Ascending aorta (tissue), 2 donors: ENCODE measurements at regions not wholly inside any gene's neighbourhood (a gene's known extent, or its start where the extent isn't known, plus 50 kb on each side); places are given as distances from the start of the nearest gene placed in this dataset.

Experiments used
- DNase-seq, 2 donors: peaks; one replicate each; pipeline ENCODE4 v3.0.0-alpha.2; 2019; ENCODE audit warnings: low spot score in 2 of 2
- H3K27ac ChIP-seq, 2 donors: fragments of 200-600 bp; sonication (generic); one replicate each; pipeline ENCODE4 v1.5.1; 2016 to 2017; ENCODE audit warnings: mild to moderate bottlenecking in 1 of 2
- H3K27me3 ChIP-seq: fragments of 200-600 bp; sonication (generic); one replicate; pipeline ENCODE4 v1.5.1; 2017
- H3K36me3 ChIP-seq, 2 donors: fragments of 200-600 bp; sonication (generic); one replicate each; pipeline ENCODE4 v1.5.1; 2016
- H3K4me1 ChIP-seq, 2 donors: fragments of 200-600 bp; sonication (generic); one replicate each; pipeline ENCODE4 v1.5.1; 2016 to 2017; ENCODE audit warnings: mild to moderate bottlenecking in 1 of 2
- H3K4me3 ChIP-seq, 2 donors: fragments of 200-600 bp; sonication (generic); one replicate each; pipeline ENCODE4 v1.5.1; 2016 to 2017; ENCODE audit warnings: mild to moderate bottlenecking in 1 of 2
- H3K9me3 ChIP-seq, 2 donors: fragments of 200-600 bp; sonication (generic); one replicate each; pipeline ENCODE4 v1.5.1; 2016
- intact Hi-C: fragments of 100-400 bp; cut with DNase I; formaldehyde crosslinking; loops from one replicate; pipeline ENCODE4 v1.15.1; 2023
- TF ChIP-seq, protein P1 (sequence below), 3 experiments: fragments of 200-600 bp in 2 of 3; fragments of 450-650 bp in 1 of 3; sonication (generic) in 2 of 3; IDR thresholded peaks; one replicate each; pipeline ENCODE4 v1.5.1; 2016 to 2019; ENCODE audit warnings: antibody characterized with exemption in 3 of 3, mild to moderate bottlenecking in 1 of 3, moderate library complexity in 1 of 3

DNA sequence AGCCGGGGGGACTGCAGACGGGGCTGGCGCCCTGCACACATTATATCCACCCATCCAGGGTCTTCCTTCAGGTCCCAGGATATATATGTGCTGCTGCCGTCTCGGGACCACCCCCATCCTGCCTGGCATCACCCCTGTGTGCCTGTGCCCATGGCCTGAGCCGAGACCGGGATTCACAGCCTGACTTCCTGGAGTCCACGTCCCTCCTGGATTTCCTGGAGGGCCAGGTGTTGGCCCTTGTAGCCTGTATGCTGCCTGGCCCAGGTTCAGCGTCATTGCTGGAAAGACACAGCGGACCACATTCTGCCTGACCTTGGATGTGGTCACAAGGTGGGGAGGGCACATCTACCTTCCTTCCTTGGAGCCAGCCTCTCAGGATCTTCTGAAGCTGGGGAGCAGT is 551.1 kb downstream of the BRD1 start:
- DNase-seq: no peak
- intact Hi-C loops: no loop called here
- no peak overlapping the region for H3K4me3 ChIP-seq
- H3K27ac ChIP-seq: no peak overlapping the region
- no peaks in the 10 kb centered on the region for H3K36me3 ChIP-seq
- TF ChIP-seq, protein P1, sequence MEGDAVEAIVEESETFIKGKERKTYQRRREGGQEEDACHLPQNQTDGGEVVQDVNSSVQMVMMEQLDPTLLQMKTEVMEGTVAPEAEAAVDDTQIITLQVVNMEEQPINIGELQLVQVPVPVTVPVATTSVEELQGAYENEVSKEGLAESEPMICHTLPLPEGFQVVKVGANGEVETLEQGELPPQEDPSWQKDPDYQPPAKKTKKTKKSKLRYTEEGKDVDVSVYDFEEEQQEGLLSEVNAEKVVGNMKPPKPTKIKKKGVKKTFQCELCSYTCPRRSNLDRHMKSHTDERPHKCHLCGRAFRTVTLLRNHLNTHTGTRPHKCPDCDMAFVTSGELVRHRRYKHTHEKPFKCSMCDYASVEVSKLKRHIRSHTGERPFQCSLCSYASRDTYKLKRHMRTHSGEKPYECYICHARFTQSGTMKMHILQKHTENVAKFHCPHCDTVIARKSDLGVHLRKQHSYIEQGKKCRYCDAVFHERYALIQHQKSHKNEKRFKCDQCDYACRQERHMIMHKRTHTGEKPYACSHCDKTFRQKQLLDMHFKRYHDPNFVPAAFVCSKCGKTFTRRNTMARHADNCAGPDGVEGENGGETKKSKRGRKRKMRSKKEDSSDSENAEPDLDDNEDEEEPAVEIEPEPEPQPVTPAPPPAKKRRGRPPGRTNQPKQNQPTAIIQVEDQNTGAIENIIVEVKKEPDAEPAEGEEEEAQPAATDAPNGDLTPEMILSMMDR (IDR thresholded peaks at IDR 0.05): no peak
- H3K27me3 ChIP-seq: no peaks in the 10 kb centered on the region
- no peaks in the 10 kb centered on the region for H3K4me1 ChIP-seq
- no peaks in the 10 kb centered on the region for H3K9me3 ChIP-seq

DNA sequence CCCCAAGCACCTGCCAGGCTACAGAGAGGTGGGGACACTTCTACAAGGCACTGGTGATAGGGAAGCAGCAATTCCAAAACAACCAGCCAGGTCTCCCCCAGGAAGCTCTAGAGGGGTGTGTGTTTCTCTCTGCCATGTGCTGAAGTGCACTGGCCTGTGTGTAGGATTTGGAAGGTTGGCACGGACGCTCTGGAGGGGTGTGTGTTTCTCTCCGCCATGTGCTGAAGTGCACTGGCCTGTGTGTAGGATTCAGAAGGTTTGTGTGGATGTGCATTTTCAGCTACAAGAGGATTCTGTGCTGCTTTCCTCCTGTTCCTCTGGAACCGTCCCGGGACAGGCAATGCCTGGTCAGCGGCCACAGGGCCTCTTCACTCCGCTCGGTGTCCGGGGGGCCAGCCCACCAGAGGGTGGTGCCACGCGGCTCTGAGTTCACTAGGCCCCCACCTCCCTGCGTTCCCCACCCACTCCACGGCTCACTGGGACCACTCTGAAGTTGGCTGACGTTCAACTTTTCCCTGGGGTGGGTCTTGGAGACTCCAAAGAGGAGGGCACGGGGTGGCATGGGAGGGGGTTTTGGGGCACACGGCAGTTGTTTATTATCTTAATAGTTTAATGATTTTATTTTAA is 552.8 kb downstream of the BRD1 start:
- Histone ChIP-seq H3K4me3 (no peak overlapping the region), H3K27me3 (no peaks in the 10 kb centered on the region), H3K36me3 (no peaks in the 10 kb centered on the region), H3K27ac (no peak overlapping the region), H3K9me3 (no peaks in the 10 kb centered on the region), H3K4me1 (no peaks in the 10 kb centered on the region)
- intact Hi-C loops: no loop called here
- peak in 1 of 2 donors; percentile 15 for DNase-seq
- TF ChIP-seq, protein P1 (IDR thresholded peaks at IDR 0.05): no peak

DNA sequence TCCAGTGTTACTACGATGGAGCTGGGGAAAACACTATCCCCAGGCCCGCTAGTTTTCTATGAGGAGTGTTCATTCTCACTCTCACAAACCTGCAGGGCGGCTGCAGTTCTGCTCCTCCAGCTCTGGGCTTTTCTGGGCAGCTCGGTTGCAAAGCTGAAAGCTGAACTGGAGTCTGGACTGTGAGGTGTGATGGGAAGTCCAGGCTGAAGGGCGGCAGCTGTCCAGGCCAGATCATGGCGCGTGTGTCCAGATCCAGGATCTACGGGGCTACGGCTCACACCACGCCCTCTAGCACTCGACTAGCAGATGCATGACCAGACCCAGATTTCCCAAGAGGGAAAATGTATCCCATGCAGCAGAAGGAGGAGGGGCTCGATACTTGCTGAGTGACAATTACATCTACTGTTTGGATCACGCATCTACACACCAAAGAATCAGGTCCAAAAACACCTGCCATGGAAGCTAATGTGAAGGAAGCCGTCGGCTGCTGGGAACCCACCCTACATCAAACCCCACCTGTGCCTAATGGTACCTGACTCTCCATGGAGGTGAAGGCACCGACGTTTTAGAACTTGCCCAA is 555.0 kb downstream of the BRD1 start:
- peak in 1 of 2 donors; percentile 45 for DNase-seq

DNA sequence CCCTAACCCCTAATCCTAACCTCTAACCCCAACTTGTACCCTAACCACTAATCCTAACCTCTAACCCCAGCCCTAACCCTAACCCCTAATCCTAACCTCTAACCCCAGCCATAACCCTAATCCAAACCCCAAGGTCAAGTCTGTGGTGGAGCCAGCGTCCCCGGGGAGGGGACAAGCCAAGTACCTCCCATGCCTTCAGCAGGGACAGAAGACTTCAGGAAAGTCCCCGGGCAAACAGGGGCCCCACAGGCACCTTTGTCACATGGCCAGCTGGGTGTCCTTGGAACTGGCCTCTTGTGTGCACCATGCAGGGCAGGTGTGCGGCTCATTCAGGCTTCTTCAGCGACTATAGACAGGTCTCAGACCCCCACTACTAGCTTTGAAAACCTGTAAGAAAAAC is 555.8 kb downstream of the BRD1 start:
- intact Hi-C loops: no loop called here
- Histone ChIP-seq H3K4me1 (no peaks in the 10 kb centered on the region), H3K36me3 (no peaks in the 10 kb centered on the region), H3K9me3 (no peaks in the 10 kb centered on the region), H3K27me3 (no peaks in the 10 kb centered on the region), H3K4me3 (no peak overlapping the region), H3K27ac (no peak overlapping the region)
- DNase-seq: peak in 1 of 2 donors; percentile 8
- TF ChIP-seq, protein P1 (IDR thresholded peaks at IDR 0.05): no peak

More for the DNA sequence above, 555.0 kb downstream of the BRD1 start:
- no peaks in the 10 kb centered on the region for H3K27me3 ChIP-seq
- no peaks in the 10 kb centered on the region for H3K9me3 ChIP-seq
- H3K27ac ChIP-seq: no peak overlapping the region
- H3K4me1 ChIP-seq: no peaks in the 10 kb centered on the region
- no peaks in the 10 kb centered on the region for H3K36me3 ChIP-seq
- TF ChIP-seq, protein P1 (IDR thresholded peaks at IDR 0.05): no peak
- intact Hi-C loops: no loop called here
- no peak overlapping the region for H3K4me3 ChIP-seq

DNA sequence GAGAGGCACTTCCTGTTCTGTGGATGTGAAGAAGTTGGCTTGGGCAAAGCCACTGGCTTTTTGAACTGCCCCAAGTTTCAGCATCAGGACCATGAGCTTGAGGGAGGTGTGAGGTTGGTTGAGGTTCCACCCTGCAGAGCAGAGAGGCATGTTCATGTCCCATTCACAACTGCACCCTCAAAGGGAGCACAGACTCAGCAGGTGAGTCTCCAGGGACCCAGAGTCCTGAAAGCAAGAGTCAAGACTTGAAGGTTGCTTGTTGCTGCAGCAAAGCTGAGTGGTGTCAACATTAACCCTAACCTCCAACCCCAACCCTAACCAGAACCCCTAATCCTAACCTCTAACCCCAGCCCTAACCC is 556.3 kb downstream of the BRD1 start:
- no peak overlapping the region for H3K4me3 ChIP-seq
- DNase-seq: peak in 1 of 2 donors; percentile 31
- no peaks in the 10 kb centered on the region for H3K4me1 ChIP-seq
- H3K9me3 ChIP-seq: no peaks in the 10 kb centered on the region
- no peaks in the 10 kb centered on the region for H3K36me3 ChIP-seq
- H3K27me3 ChIP-seq: no peaks in the 10 kb centered on the region
- intact Hi-C loops: no loop called here
- TF ChIP-seq, protein P1 (IDR thresholded peaks at IDR 0.05): no peak
- H3K27ac ChIP-seq: no peak overlapping the region
